ENCODE measurements at regions not wholly inside any gene's neighbourhood (a gene's known extent, or its start where the extent isn't known, plus 50 kb on each side); places are given as distances from the start of the nearest gene placed in this dataset.

- TF ChIP-seq REST (IDR thresholded peaks at IDR 0.05), result no peak
- TF ChIP-seq RARB (CRISPR knock-in tag; IDR thresholded peaks at IDR 0.05), result no peak
- no peak for TF ChIP-seq JUNB (IDR thresholded peaks at IDR 0.05)
These were observed 816.0 kb downstream of the SQOR start (continued) for GRCh38 chr15:46450810-46451182.

- Histone ChIP-seq H3K4me3 (no peak overlapping the region), H3K4me1 (no peaks in the 10 kb centered on the region), H3K27ac (no peak overlapping the region), H3K4me2 (no peak overlapping the region), H3K9me3 (no peaks in the 10 kb centered on the region)
- ATAC-seq (no peak), FAIRE-seq (no peak), DNase-seq (ENCODE audit: low read depth in 1 of 2, low spot score in 1 of 2) (no peak)
- 0% methylated on average over 1 of the region's 1 CpG for WGBS (ENCODE audit: missing lambda C conversion rate)
- TF ChIP-seq MYC (IDR thresholded peaks at IDR 0.05; ENCODE audit: borderline replicate concordance, low read length) (no peak), NFE2L2 (conservative IDR thresholded peaks at IDR 0.05; ENCODE audit: low read length) (no peak), HMGXB4 (CRISPR knock-in tag; IDR thresholded peaks at IDR 0.05; ENCODE audit: borderline replicate concordance) (no peak), EHF (CRISPR knock-in tag; IDR thresholded peaks at IDR 0.05) (no peak), ATOH8 (CRISPR knock-in tag; IDR thresholded peaks at IDR 0.05; ENCODE audit: low read depth) (no peak), MAFK (IDR thresholded peaks at IDR 0.05; ENCODE audit: partially characterized antibody) (no peak), ZNF302 (CRISPR knock-in tag; IDR thresholded peaks at IDR 0.05) (no peak), USF2 (IDR thresholded peaks at IDR 0.05) (no peak), MAZ (IDR thresholded peaks at IDR 0.05; ENCODE audit: borderline replicate concordance, low read depth, low read length) (no peak), NR3C1 (IDR thresholded peaks at IDR 0.05) (no peak), CTCF (IDR thresholded peaks at IDR 0.05) (no peak), RCOR1 (IDR thresholded peaks at IDR 0.05; ENCODE audit: low read depth, low read length) (no peak), ESRRA (IDR thresholded peaks at IDR 0.05; ENCODE audit: borderline replicate concordance, low read length) (no peak), FOSB (CRISPR knock-in tag; IDR thresholded peaks at IDR 0.05) (no peak)
- CTCF ChIA-PET, result no interaction called here
- POLR2A ChIA-PET, result no interaction called here
These were observed 817.5 kb downstream of the SQOR start for GRCh38 chr15:46452297-46452820.

Measured in A549 (cell line).